ENCODE measurements at regions not wholly inside any gene's neighbourhood (a gene's known extent, or its start where the extent isn't known, plus 50 kb on each side); places are given as distances from the start of the nearest gene placed in this dataset.

- CTCF ChIA-PET = no interaction called here
- Mint-ChIP-seq H3K27ac (no peak overlapping the region), H3K27me3 (peaks cover 34% of the 10 kb centered on the region), H3K36me3 (ENCODE audit: low read depth) (no peaks in the 10 kb centered on the region), H3K4me1 (ENCODE audit: low read depth) (no peaks in the 10 kb centered on the region), H3K9me3 (peaks cover 7% of the 10 kb centered on the region), H3K4me3 (no peak overlapping the region)
- H3K27me3 ChIP-seq (ENCODE audit: control insufficient read depth in 1 of 2, insufficient read depth in 2 of 2, low read length in 2 of 2) = no peaks in the 10 kb centered on the region
- peaks cover 0 to 5% of the 10 kb centered on the region in 2 experiments for H3K9me3 ChIP-seq (ENCODE audit: control insufficient read depth in 1 of 2, insufficient read depth in 1 of 2, low read length in 2 of 2)
- DNase-seq (no peak), ATAC-seq (ENCODE audit: poor library complexity) (no peak)
- H3K4me1 ChIP-seq (ENCODE audit: insufficient read depth, low read length) = no peaks in the 10 kb centered on the region
- intact Hi-C loops (cut with DNase I, micrococcal nuclease) = no loop called here
- no peak overlapping the region for H3K4me3 ChIP-seq (ENCODE audit: low read length)
- TF ChIP-seq, protein P1, sequence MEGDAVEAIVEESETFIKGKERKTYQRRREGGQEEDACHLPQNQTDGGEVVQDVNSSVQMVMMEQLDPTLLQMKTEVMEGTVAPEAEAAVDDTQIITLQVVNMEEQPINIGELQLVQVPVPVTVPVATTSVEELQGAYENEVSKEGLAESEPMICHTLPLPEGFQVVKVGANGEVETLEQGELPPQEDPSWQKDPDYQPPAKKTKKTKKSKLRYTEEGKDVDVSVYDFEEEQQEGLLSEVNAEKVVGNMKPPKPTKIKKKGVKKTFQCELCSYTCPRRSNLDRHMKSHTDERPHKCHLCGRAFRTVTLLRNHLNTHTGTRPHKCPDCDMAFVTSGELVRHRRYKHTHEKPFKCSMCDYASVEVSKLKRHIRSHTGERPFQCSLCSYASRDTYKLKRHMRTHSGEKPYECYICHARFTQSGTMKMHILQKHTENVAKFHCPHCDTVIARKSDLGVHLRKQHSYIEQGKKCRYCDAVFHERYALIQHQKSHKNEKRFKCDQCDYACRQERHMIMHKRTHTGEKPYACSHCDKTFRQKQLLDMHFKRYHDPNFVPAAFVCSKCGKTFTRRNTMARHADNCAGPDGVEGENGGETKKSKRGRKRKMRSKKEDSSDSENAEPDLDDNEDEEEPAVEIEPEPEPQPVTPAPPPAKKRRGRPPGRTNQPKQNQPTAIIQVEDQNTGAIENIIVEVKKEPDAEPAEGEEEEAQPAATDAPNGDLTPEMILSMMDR (IDR thresholded peaks at IDR 0.05) = no peak
- no peak overlapping the region for H3K27ac ChIP-seq (ENCODE audit: low read depth in 1 of 2, low read length in 2 of 2)
- no peaks in the 10 kb centered on the region for H3K36me3 ChIP-seq (ENCODE audit: insufficient read depth, low read length)
- POLR2A ChIA-PET = no interaction called here
Observed at GRCh38 chr6:71138376-71138775, 150.2 kb upstream of the OGFRL1 start.

DNA sequence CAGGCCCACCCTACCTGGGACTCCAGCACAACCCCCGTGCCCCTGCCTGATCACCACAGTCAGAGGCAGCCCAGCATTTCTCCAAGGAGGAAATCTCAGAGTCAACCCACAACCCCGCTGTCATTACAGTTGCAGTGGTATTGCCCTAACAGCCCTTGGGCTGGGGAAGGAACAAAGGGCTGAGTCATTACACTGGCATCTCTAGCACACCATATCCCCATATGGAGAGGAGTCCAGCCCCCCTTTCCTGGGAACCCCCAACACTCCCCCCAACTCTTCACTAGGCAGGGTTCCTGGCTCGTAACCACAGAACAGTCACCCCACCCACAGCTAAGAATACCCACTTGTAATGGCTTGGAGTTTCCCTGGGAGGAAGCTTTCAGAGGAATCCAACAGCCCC, 149.4 kb upstream of the OGFRL1 start:
- Mint-ChIP-seq H3K4me3 (no peak overlapping the region), H3K4me1 (ENCODE audit: low read depth) (no peaks in the 10 kb centered on the region), H3K27me3 (peaks cover 25% of the 10 kb centered on the region), H3K36me3 (ENCODE audit: low read depth) (no peaks in the 10 kb centered on the region), H3K27ac (no peak overlapping the region), H3K9me3 (peaks cover 7% of the 10 kb centered on the region)
- peaks cover 0 to 5% of the 10 kb centered on the region in 2 experiments for H3K9me3 ChIP-seq (ENCODE audit: control insufficient read depth in 1 of 2, insufficient read depth in 1 of 2, low read length in 2 of 2)
- H3K4me1 ChIP-seq (ENCODE audit: insufficient read depth, low read length) = no peaks in the 10 kb centered on the region
- no peaks in the 10 kb centered on the region for H3K27me3 ChIP-seq (ENCODE audit: control insufficient read depth in 1 of 2, insufficient read depth in 2 of 2, low read length in 2 of 2)
- TF ChIP-seq, protein P1 (IDR thresholded peaks at IDR 0.05) = no peak
- CTCF ChIA-PET = no interaction called here
- intact Hi-C loops (cut with DNase I, micrococcal nuclease) = no loop called here
- H3K36me3 ChIP-seq (ENCODE audit: insufficient read depth, low read length) = no peaks in the 10 kb centered on the region
- no peak overlapping the region for H3K4me3 ChIP-seq (ENCODE audit: low read length)
- H3K27ac ChIP-seq (ENCODE audit: low read depth in 1 of 2, low read length in 2 of 2) = no peak overlapping the region
- POLR2A ChIA-PET = no interaction called here
- ATAC-seq (ENCODE audit: poor library complexity) (no peak), DNase-seq (no peak)

GRCh38 chr6:71153755-71154325, 134.8 kb upstream of the OGFRL1 start:
- TF ChIP-seq, protein P1 (IDR thresholded peaks at IDR 0.05) = no peak
- intact Hi-C loops (cut with DNase I, micrococcal nuclease) = no loop called here
- H3K27me3 Mint-ChIP-seq = no peaks in the 10 kb centered on the region
- no peaks in the 10 kb centered on the region for H3K27me3 ChIP-seq (ENCODE audit: control insufficient read depth in 1 of 2, insufficient read depth in 2 of 2, low read length in 2 of 2)
- no peaks in the 10 kb centered on the region for H3K9me3 ChIP-seq (ENCODE audit: control insufficient read depth in 1 of 2, insufficient read depth in 1 of 2, low read length in 2 of 2)
- DNase-seq = no peak
- no peaks in the 10 kb centered on the region for H3K4me1 ChIP-seq (ENCODE audit: insufficient read depth, low read length)
- no peaks in the 10 kb centered on the region for H3K9me3 Mint-ChIP-seq
- no peak overlapping the region for H3K27ac ChIP-seq (ENCODE audit: low read depth in 1 of 2, low read length in 2 of 2)
- H3K4me1 Mint-ChIP-seq (ENCODE audit: low read depth) = no peaks in the 10 kb centered on the region
- CTCF ChIA-PET = no interaction called here
- no peak for ATAC-seq (ENCODE audit: poor library complexity)
- no peak overlapping the region for H3K4me3 Mint-ChIP-seq
- H3K4me3 ChIP-seq (ENCODE audit: low read length) = no peak overlapping the region
- H3K36me3 Mint-ChIP-seq (ENCODE audit: low read depth) = no peaks in the 10 kb centered on the region
- H3K36me3 ChIP-seq (ENCODE audit: insufficient read depth, low read length) = no peaks in the 10 kb centered on the region
- H3K27ac Mint-ChIP-seq = no peak overlapping the region
- POLR2A ChIA-PET = no interaction called here

Data from CD4-positive, alpha-beta T cell (primary cell).